Breast epithelium (tissue), 4 donors: ENCODE measurements at regions not wholly inside any gene's neighbourhood (a gene's known extent, or its start where the extent isn't known, plus 50 kb on each side); places are given as distances from the start of the nearest gene placed in this dataset.

ENCODE experiments used
- DNase-seq, 2 donors: peaks; one replicate each; pipeline ENCODE4 v3.0.0-alpha.2; 2019; ENCODE audit warnings: low spot score in 2 of 2
- H3K27ac ChIP-seq, 2 donors: fragments of 200-600 bp; sonication (generic) in 1 of 2; one replicate each; pipeline ENCODE4 v1.5.1; 2016 to 2019; ENCODE audit warnings: mild to moderate bottlenecking in 1 of 2
- H3K27me3 ChIP-seq, 2 donors: fragments of 200-600 bp; sonication (generic) in 1 of 2; one replicate each; pipeline versions ENCODE4 v1.5.1 to v1.6.0; 2017 to 2019; ENCODE audit warnings: control low read depth in 1 of 2, mild to moderate bottlenecking in 1 of 2
- H3K36me3 ChIP-seq: fragments of 200-600 bp; one replicate; pipeline ENCODE4 v1.5.1; 2019
- H3K4me1 ChIP-seq, 2 donors: fragments of 200-600 bp; sonication (generic); one replicate each; pipeline ENCODE4 v1.5.1; 2016 to 2019; ENCODE audit warnings: control low read depth in 1 of 2
- H3K4me3 ChIP-seq, 3 donors: fragments of 200-600 bp; sonication (generic); 1 replicate in 2 of 3; 2 replicates in 1 of 3; pipeline ENCODE4 v1.5.1; 2016 to 2019; ENCODE audit warnings: mild to moderate bottlenecking in 3 of 3, moderate library complexity in 2 of 3
- H3K9me3 ChIP-seq, 2 donors: fragments of 200-600 bp; sonication (generic) in 1 of 2; one replicate each; pipeline ENCODE4 v1.5.1; 2016 to 2019; ENCODE audit warnings: control low read depth in 1 of 2
- POLR2A ChIP-seq: fragments of 450-650 bp; IDR thresholded peaks from one replicate; pipeline ENCODE4 v1.6.1; 2016; ENCODE audit warnings: antibody characterized with exemption, mild to moderate bottlenecking, moderate library complexity
- POLR2AphosphoS5 ChIP-seq, 3 donors: sonication (generic); formaldehyde crosslinking; IDR thresholded peaks; one replicate each; pipeline ENCODE4 v1.6.1; 2017; ENCODE audit warnings: antibody characterized with exemption in 3 of 3
- intact Hi-C: fragments of 100-400 bp; cut with DNase I; formaldehyde crosslinking; loops from one replicate; pipeline ENCODE4 v1.15.1; 2023; ENCODE audit warnings: low total_unique reads
- TF ChIP-seq, protein P1 (sequence below), 3 donors: fragments of 450-650 bp; IDR thresholded peaks; one replicate each; pipeline ENCODE4 v1.5.1; 2016 to 2017; ENCODE audit warnings: antibody characterized with exemption in 3 of 3, mild to moderate bottlenecking in 3 of 3, moderate library complexity in 3 of 3

DNA sequence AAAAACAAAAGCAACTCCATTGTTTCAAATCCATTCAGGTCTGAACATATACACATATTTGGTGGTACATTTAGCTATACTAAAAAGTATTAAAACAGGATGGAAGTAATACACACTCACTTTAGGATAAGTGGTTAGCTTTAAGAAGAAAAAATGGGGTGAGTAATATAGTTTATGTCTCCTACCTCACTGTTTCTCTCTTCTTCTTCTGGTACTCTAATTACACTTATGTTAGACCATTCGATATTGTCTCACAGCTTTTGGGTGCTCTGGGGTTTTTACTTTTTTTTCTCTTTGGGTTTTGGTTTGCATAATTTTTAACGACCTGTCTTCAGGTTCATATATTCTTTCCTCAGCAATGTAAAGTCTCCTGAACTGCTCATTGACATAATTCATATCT is 75.4 kb upstream of the AKAP13 start:
- Histone ChIP-seq H3K9me3 (no peaks in the 10 kb centered on the region), H3K36me3 (no peaks in the 10 kb centered on the region), H3K4me1 (no peaks in the 10 kb centered on the region), H3K27me3 (no peaks in the 10 kb centered on the region), H3K4me3 (no peak overlapping the region), H3K27ac (no peak overlapping the region)
- no peak for DNase-seq
- TF ChIP-seq POLR2AphosphoS5 (IDR thresholded peaks at IDR 0.05) (no peak), POLR2A (no peak)
- TF ChIP-seq, protein P1, sequence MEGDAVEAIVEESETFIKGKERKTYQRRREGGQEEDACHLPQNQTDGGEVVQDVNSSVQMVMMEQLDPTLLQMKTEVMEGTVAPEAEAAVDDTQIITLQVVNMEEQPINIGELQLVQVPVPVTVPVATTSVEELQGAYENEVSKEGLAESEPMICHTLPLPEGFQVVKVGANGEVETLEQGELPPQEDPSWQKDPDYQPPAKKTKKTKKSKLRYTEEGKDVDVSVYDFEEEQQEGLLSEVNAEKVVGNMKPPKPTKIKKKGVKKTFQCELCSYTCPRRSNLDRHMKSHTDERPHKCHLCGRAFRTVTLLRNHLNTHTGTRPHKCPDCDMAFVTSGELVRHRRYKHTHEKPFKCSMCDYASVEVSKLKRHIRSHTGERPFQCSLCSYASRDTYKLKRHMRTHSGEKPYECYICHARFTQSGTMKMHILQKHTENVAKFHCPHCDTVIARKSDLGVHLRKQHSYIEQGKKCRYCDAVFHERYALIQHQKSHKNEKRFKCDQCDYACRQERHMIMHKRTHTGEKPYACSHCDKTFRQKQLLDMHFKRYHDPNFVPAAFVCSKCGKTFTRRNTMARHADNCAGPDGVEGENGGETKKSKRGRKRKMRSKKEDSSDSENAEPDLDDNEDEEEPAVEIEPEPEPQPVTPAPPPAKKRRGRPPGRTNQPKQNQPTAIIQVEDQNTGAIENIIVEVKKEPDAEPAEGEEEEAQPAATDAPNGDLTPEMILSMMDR (IDR thresholded peaks at IDR 0.05) = no peak
- intact Hi-C loops = no loop called here

DNA sequence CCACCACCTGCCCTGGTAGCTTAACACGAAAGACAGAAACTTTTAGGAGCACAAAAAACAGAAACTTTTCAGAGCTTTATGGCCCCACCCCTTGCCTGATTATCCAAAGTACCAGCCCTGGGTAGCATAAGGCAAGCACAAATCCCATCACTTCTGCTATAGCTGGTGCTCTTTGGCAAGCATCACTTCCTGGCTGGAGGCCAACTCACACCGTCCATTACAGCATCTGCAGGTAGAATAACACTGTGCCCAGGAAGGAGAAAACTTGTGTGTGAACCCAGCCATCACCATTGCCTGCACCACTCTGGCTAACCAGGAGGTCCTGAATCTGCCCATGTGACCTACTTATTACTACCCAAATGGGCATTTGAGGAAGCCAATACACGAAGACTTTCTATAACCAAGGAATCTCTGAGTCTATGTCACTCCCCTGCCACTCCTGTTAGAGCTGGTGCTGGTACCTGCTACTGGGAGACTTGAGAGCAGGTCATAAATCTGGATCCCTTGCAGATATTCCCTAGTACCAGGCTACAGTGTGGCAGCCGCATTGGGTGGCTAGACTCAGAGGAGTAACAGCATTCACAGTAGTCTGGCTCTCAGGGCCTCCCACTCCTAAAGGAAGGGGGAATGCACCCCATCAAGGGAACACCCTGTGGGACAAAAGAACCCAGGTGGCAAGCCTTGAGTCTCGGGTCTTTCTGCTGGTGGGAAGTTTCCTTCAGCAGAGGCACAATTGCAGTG is 73.3 kb upstream of the AKAP13 start:
- DNase-seq = no peak
- intact Hi-C loops = no loop called here
- H3K4me1 ChIP-seq = no peaks in the 10 kb centered on the region

DNA sequence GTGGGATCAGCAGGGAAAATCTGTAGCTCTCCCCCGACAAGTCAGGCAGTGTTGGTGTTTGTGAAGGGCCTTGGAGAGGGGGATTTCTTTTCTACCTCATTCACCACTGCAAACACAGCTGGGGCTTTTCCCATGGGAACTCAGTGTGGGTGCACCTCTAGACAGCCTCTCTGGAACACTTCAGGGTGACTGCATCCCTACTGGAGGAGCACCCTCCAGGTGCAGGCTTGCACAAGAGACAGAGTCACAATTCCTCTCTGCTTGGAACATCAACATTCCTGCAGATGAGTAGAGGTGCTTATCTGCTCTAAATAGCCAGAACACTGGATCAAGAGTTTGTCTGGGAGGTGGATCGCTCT is 72.7 kb upstream of the AKAP13 start:
- no peaks in the 10 kb centered on the region for H3K36me3 ChIP-seq
- intact Hi-C loops = no loop called here
- DNase-seq = no peak
- H3K4me1 ChIP-seq = no peaks in the 10 kb centered on the region
- H3K27me3 ChIP-seq = no peaks in the 10 kb centered on the region
- no peak overlapping the region for H3K27ac ChIP-seq
- H3K4me3 ChIP-seq = no peak overlapping the region
- no peak for TF ChIP-seq POLR2AphosphoS5 (IDR thresholded peaks at IDR 0.05)
- no peak for TF ChIP-seq POLR2A
- TF ChIP-seq, protein P1 (IDR thresholded peaks at IDR 0.05) = no peak
- no peaks in the 10 kb centered on the region for H3K9me3 ChIP-seq

More for the DNA sequence above, 73.3 kb upstream of the AKAP13 start:
- TF ChIP-seq POLR2AphosphoS5 (IDR thresholded peaks at IDR 0.05) (no peak), POLR2A (no peak)
- TF ChIP-seq, protein P1 (IDR thresholded peaks at IDR 0.05) = no peak
- Histone ChIP-seq H3K27ac (no peak overlapping the region), H3K27me3 (no peaks in the 10 kb centered on the region), H3K4me3 (no peak overlapping the region), H3K36me3 (no peaks in the 10 kb centered on the region), H3K9me3 (no peaks in the 10 kb centered on the region)

DNA sequence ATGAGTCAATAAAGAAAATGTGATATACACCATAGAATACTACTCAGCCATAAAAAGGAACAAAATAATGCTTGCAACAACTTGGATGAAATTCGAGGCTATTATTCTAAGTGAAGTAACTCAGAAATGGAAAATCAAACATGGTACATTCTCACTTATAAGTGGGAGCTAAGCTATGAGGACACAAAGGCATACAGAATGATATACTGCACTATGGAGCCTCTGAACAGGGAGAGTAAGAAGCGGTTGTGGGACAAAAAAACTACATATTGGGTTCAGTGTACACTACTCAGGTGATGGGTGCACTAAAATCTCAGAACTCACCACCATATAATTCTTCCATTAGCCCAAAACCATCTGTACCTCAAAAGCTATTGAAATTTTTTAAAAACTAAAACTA is 68.8 kb upstream of the AKAP13 start:
- H3K27me3 ChIP-seq = no peaks in the 10 kb centered on the region
- no peaks in the 10 kb centered on the region for H3K4me1 ChIP-seq
- H3K9me3 ChIP-seq = no peaks in the 10 kb centered on the region
- no peak for DNase-seq
- H3K4me3 ChIP-seq = no peak overlapping the region
- H3K36me3 ChIP-seq = no peaks in the 10 kb centered on the region
- intact Hi-C loops = no loop called here
- H3K27ac ChIP-seq = no peak overlapping the region
- TF ChIP-seq POLR2AphosphoS5 (IDR thresholded peaks at IDR 0.05) = no peak
- TF ChIP-seq, protein P1 (IDR thresholded peaks at IDR 0.05) = no peak
- TF ChIP-seq POLR2A = no peak

DNA sequence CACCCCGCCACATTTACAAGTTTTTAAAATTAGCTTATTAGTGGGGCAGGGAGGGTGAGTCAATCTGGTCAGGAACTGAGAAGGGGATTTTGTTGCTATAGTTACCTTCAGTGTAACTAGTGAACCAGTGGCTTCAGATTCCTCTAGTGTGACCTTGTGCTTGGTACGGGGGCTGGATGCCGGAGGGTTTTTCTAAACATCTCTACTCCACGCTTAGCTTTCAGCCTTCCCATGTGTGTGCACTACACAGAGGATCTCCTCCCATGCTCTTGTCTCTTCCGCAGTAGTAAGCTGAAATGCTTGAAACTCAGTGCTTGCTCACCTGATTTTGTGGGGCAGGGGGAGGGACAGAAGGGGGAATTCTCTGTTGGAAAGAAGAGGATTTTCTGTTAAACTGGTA is 67.9 kb upstream of the AKAP13 start:
- TF ChIP-seq POLR2A (no peak), POLR2AphosphoS5 (IDR thresholded peaks at IDR 0.05) (no peak)
- TF ChIP-seq, protein P1 (IDR thresholded peaks at IDR 0.05) = no peak
- Histone ChIP-seq H3K27ac (no peak overlapping the region), H3K9me3 (no peaks in the 10 kb centered on the region), H3K27me3 (no peaks in the 10 kb centered on the region), H3K36me3 (no peaks in the 10 kb centered on the region), H3K4me1 (no peaks in the 10 kb centered on the region), H3K4me3 (no peak overlapping the region)
- intact Hi-C loops = no loop called here
- DNase-seq = no peak
